HEK293T (cell line): ENCODE measurements at regions not wholly inside any gene's neighbourhood (a gene's known extent, or its start where the extent isn't known, plus 50 kb on each side); places are given as distances from the start of the nearest gene placed in this dataset.

ENCODE experiments used
- CTBP1 ChIP-seq: fragments of 450-650 bp; IDR thresholded peaks from 2 replicates; pipeline ENCODE4 v1.6.1; 2016; ENCODE audit warnings: borderline replicate concordance
- FOXM1 ChIP-seq: fragments of 450-650 bp; IDR thresholded peaks from 2 replicates; pipeline ENCODE4 v1.6.1; 2017; ENCODE audit warnings: mild to moderate bottlenecking, borderline replicate concordance
- TARDBP ChIP-seq: fragments of 450-650 bp; IDR thresholded peaks from 2 replicates; pipeline ENCODE4 v1.6.1; 2016

- TF ChIP-seq FOXM1 (no peak), CTBP1 (no peak), TARDBP (no peak)
These were observed 72.3 kb downstream of the OTX2 start for GRCh38 chr14:56738020-56738419.
